ENCODE measurements at regions not wholly inside any gene's neighbourhood (a gene's known extent, or its start where the extent isn't known, plus 50 kb on each side); places are given as distances from the start of the nearest gene placed in this dataset.

GRCh38 chr1:24991697-24992096 lies 61.6 kb upstream of the RUNX3 start:
- no peaks in the 10 kb centered on the region for H3K9me3 ChIP-seq (ENCODE audit: control insufficient read depth, insufficient read depth, low read length)
- no peak overlapping the region for H3K4me2 ChIP-seq (ENCODE audit: low read length)
- H3F3A ChIP-seq (ENCODE audit: control insufficient read depth, insufficient read depth), result no peaks in the 10 kb centered on the region
- H3K36me3 ChIP-seq (ENCODE audit: control insufficient read depth, low read length), result no peaks in the 10 kb centered on the region
- H3K4me3 ChIP-seq (ENCODE audit: low read length), result no peak overlapping the region
- H3K27me3 ChIP-seq (ENCODE audit: control insufficient read depth, low read length), result peaks cover 22% of the 10 kb centered on the region
- no peaks in the 10 kb centered on the region for H3K79me2 ChIP-seq (ENCODE audit: control insufficient read depth, low read length)
- no peaks in the 10 kb centered on the region for H3K9me2 ChIP-seq (replicated peaks; ENCODE audit: control insufficient read depth, low read length)
- peaks cover 6% of the 10 kb centered on the region for H3K4me1 ChIP-seq (ENCODE audit: control insufficient read depth, low read length)
- TF ChIP-seq CTCF (IDR thresholded peaks at IDR 0.05; ENCODE audit: low read depth, low read length, poor library complexity, severe bottlenecking) (no peak), EZH2phosphoT487 (IDR thresholded peaks at IDR 0.05; ENCODE audit: borderline replicate concordance, low read length) (no peak)
- no peak overlapping the region for H3K27ac ChIP-seq (ENCODE audit: low read depth, low read length)
- H4K20me1 ChIP-seq (ENCODE audit: control insufficient read depth, insufficient read depth, low read depth, low read length), result no peaks in the 10 kb centered on the region

- Histone ChIP-seq H3K9me3 (ENCODE audit: control insufficient read depth, insufficient read depth, low read length) (no peaks in the 10 kb centered on the region), H3F3A (ENCODE audit: control insufficient read depth, insufficient read depth) (no peaks in the 10 kb centered on the region), H3K9me2 (replicated peaks; ENCODE audit: control insufficient read depth, low read length) (no peaks in the 10 kb centered on the region), H3K27me3 (ENCODE audit: control insufficient read depth, low read length) (peaks cover 22% of the 10 kb centered on the region), H3K36me3 (ENCODE audit: control insufficient read depth, low read length) (no peaks in the 10 kb centered on the region), H3K4me1 (ENCODE audit: control insufficient read depth, low read length) (peaks cover 6% of the 10 kb centered on the region), H3K79me2 (ENCODE audit: control insufficient read depth, low read length) (no peaks in the 10 kb centered on the region), H3K27ac (ENCODE audit: low read depth, low read length) (no peak overlapping the region), H4K20me1 (ENCODE audit: control insufficient read depth, insufficient read depth, low read depth, low read length) (no peaks in the 10 kb centered on the region), H3K4me3 (ENCODE audit: low read length) (no peak overlapping the region), H3K4me2 (ENCODE audit: low read length) (no peak overlapping the region)
- no peak for TF ChIP-seq EZH2phosphoT487 (IDR thresholded peaks at IDR 0.05; ENCODE audit: borderline replicate concordance, low read length)
- no peak for TF ChIP-seq CTCF (IDR thresholded peaks at IDR 0.05; ENCODE audit: low read depth, low read length, poor library complexity, severe bottlenecking)
Observed at GRCh38 chr1:24990779-24991641, 60.9 kb upstream of the RUNX3 start.

- H3K9me2 ChIP-seq (replicated peaks; ENCODE audit: control insufficient read depth, low read length), result no peaks in the 10 kb centered on the region
- H3K4me1 ChIP-seq (ENCODE audit: control insufficient read depth, low read length), result peaks cover 6% of the 10 kb centered on the region
- H3K27me3 ChIP-seq (ENCODE audit: control insufficient read depth, low read length), result peaks cover 22% of the 10 kb centered on the region
- H3K36me3 ChIP-seq (ENCODE audit: control insufficient read depth, low read length), result no peaks in the 10 kb centered on the region
- TF ChIP-seq CTCF (IDR thresholded peaks at IDR 0.05; ENCODE audit: low read depth, low read length, poor library complexity, severe bottlenecking) (no peak), EZH2phosphoT487 (IDR thresholded peaks at IDR 0.05; ENCODE audit: borderline replicate concordance, low read length) (no peak)
- no peaks in the 10 kb centered on the region for H4K20me1 ChIP-seq (ENCODE audit: control insufficient read depth, insufficient read depth, low read depth, low read length)
- no peak overlapping the region for H3K27ac ChIP-seq (ENCODE audit: low read depth, low read length)
- no peaks in the 10 kb centered on the region for H3K9me3 ChIP-seq (ENCODE audit: control insufficient read depth, insufficient read depth, low read length)
- no peak overlapping the region for H3K4me3 ChIP-seq (ENCODE audit: low read length)
- no peaks in the 10 kb centered on the region for H3K79me2 ChIP-seq (ENCODE audit: control insufficient read depth, low read length)
- H3K4me2 ChIP-seq (ENCODE audit: low read length), result no peak overlapping the region
- no peaks in the 10 kb centered on the region for H3F3A ChIP-seq (ENCODE audit: control insufficient read depth, insufficient read depth)
Observed at GRCh38 chr1:24990136-24990535, 60.1 kb upstream of the RUNX3 start.

Measured in DOHH2 (cell line).